Omental fat pad (tissue), 3 donors: ENCODE measurements at regions not wholly inside any gene's neighbourhood (a gene's known extent, or its start where the extent isn't known, plus 50 kb on each side); places are given as distances from the start of the nearest gene placed in this dataset.

Source experiments
- ATAC-seq: fragments of 150-250 bp; one replicate; pipeline ENCODE4 v1.9.1; 2016; ENCODE audit warnings: mild to moderate bottlenecking, moderate library complexity; ENCODE audit not compliant: low FRiP score
- DNase-seq: peaks from one replicate; pipeline ENCODE4 v3.0.0-alpha.2; 2019; ENCODE audit warnings: low spot score
- CTCF ChIP-seq, 3 donors: fragments of 450-650 bp; IDR thresholded peaks; one replicate each; pipeline ENCODE4 v1.5.1; 2016 to 2017; ENCODE audit warnings: antibody characterized with exemption in 3 of 3, mild to moderate bottlenecking in 3 of 3, moderate library complexity in 2 of 3

- DNase-seq (no peak), ATAC-seq (no peak)
- no peak for TF ChIP-seq CTCF (IDR thresholded peaks at IDR 0.05)
These were observed 96.1 kb downstream of the KCNJ2 start for GRCh38 chr17:70265471-70265870.

GRCh38 chr17:70266394-70266793 is 97.1 kb downstream of the KCNJ2 start:
- DNase-seq (no peak), ATAC-seq (no peak)
- TF ChIP-seq CTCF (IDR thresholded peaks at IDR 0.05) = no peak

- ATAC-seq = no peak
- no peak for TF ChIP-seq CTCF (IDR thresholded peaks at IDR 0.05)
- DNase-seq = no peak
These were observed 99.1 kb downstream of the KCNJ2 start for GRCh38 chr17:70268383-70268782.

- ATAC-seq (no peak), DNase-seq (no peak)
- no peak for TF ChIP-seq CTCF (IDR thresholded peaks at IDR 0.05)
These were observed 101.2 kb downstream of the KCNJ2 start for GRCh38 chr17:70270554-70270953.

GRCh38 chr17:70271200-70271599 is 101.9 kb downstream of the KCNJ2 start:
- ATAC-seq (no peak), DNase-seq (no peak)
- no peak for TF ChIP-seq CTCF (IDR thresholded peaks at IDR 0.05)

- no peak for TF ChIP-seq CTCF (IDR thresholded peaks at IDR 0.05)
- ATAC-seq (no peak), DNase-seq (no peak)
These were observed 102.3 kb downstream of the KCNJ2 start for GRCh38 chr17:70271672-70272071.

- ATAC-seq = no peak
- DNase-seq = no peak
- TF ChIP-seq CTCF (IDR thresholded peaks at IDR 0.05) = no peak
These were observed 104.9 kb downstream of the KCNJ2 start for GRCh38 chr17:70274255-70274654.
